ENCODE measurements at regions not wholly inside any gene's neighbourhood (a gene's known extent, or its start where the extent isn't known, plus 50 kb on each side); places are given as distances from the start of the nearest gene placed in this dataset.
"Not testable (repeated sequence)": the region's sequence is repeated elsewhere in the genome, so short reads cannot be mapped to it uniquely, and the experiment has no call there.

- no peak for DNase-seq
These were observed 129.2 kb downstream of the ATP6V1G3 start for GRCh38 chr1:198411240-198411639.

GRCh38 chr1:198408716-198409115 lies 131.8 kb downstream of the ATP6V1G3 start:
- DNase-seq = no peak

- not testable (repeated sequence) for DNase-seq
These were observed 135.8 kb downstream of the ATP6V1G3 start for GRCh38 chr1:198404632-198405031.

- no peak for DNase-seq
These were observed 140.4 kb downstream of the ATP6V1G3 start for GRCh38 chr1:198400063-198400462.

GRCh38 chr1:198399452-198399851 lies 141.0 kb downstream of the ATP6V1G3 start:
- no peak for DNase-seq

- no peak for DNase-seq
These were observed 143.2 kb downstream of the ATP6V1G3 start for GRCh38 chr1:198397208-198397808.

GRCh38 chr1:198391393-198392020 lies 149.0 kb downstream of the ATP6V1G3 start:
- DNase-seq = no peak

DNA sequence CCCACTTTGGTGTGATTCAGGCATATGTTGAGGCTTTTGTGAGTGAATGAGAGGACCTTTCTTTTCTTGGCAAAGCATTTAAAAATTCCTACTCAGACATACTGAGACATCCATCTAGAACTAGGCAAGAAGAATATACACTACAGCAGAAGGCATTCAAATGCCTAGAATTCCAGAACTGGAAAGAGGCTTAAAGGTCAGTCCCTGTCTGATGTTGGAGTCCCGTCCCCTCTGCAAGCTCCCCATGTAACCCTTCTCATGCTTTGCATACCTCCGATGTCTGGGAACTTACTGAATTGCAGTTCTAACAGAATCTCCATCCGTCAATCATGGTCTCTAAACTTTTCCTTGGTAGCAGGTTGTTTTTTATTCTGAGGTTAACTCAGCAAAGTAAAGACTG lies 152.9 kb downstream of the ATP6V1G3 start:
- no peak for DNase-seq

DNA sequence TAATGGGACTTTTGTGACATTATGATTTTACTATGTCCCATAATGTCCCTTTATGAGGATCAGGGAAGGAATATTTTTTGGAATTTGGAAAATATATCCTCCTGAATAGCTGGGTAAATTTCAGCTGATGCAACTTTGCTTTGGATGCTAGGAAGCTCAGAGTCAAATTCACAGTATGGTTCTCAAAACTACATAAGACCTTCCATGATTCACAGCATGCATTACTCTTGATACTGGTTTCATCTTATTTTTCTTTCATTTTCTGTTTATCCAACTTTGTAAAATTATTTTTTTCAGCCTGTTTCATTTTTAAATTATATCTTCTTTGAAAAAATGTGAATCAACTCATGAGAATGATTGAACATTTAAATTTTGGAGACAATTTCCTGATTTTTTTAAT lies 160.2 kb downstream of the ATP6V1G3 start:
- no peak for DNase-seq

DNA sequence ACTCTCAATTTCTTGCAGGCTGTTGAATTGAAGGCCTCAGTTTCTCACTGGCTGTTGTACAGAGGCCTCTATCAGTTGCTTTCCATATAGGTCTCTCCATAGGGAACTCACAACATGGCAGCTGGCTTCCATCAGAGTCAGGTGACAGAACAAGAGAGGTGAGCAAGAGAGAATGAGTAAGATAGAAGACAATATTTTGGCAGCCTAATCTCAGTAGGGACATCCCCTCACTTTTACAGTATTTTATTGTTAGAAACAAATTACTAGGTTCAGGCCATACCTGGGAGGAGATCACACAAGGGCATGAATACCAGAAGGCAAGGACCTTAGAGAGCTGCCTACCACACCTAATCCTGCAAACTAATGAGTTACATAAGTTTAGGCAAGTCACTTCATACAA lies 162.8 kb downstream of the ATP6V1G3 start:
- DNase-seq = no peak

DNA sequence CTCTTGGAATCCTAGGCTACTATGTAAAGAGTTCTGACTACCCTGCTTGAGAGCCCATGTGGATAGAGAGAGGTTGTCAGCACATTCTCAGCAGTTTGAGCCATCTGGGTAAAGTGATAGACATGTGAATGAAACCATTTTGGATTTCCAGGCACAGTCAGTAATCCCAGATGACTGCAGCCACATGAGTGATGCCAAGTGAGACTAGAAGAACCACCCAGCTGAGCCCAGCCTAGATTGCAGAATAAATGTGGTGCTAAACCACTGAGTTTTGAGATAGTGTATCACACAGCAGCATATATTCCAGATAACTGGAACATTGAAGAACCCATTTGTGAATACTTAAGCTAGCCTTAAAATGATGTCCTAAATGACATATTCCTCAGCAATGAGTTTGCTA lies 166.2 kb downstream of the ATP6V1G3 start:
- DNase-seq = no peak

GRCh38 chr1:198373376-198373775 lies 167.1 kb downstream of the ATP6V1G3 start:
- DNase-seq = no peak
